ENCODE measurements at regions not wholly inside any gene's neighbourhood (a gene's known extent, or its start where the extent isn't known, plus 50 kb on each side); places are given as distances from the start of the nearest gene placed in this dataset.
"Not testable (repeated sequence)": the region's sequence is repeated elsewhere in the genome, so short reads cannot be mapped to it uniquely, and the experiment has no call there.

GRCh38 chr2:35510636-35511035 lies 844.9 kb upstream of the CRIM1 start:
- DNase-seq, result no peak

DNA sequence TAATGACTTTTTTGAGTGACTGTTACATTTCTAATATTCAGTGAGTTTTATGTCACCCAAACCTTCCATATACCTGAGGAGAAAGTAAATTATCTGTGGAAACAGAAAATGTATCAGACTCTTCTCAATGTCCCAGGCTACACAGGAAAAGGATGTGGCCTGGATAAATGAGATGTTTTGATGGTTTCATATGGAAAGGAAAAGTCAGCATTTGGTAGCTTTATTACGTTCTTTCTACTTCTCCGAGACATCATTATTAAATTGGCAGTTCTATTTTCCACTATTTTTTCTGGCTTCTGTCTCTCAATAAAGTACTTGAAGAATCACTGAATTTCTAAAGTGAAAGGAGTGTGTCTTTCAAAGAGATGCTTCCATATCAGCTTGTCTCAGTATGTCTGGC lies 847.0 kb upstream of the CRIM1 start:
- DNase-seq, result no peak

DNA sequence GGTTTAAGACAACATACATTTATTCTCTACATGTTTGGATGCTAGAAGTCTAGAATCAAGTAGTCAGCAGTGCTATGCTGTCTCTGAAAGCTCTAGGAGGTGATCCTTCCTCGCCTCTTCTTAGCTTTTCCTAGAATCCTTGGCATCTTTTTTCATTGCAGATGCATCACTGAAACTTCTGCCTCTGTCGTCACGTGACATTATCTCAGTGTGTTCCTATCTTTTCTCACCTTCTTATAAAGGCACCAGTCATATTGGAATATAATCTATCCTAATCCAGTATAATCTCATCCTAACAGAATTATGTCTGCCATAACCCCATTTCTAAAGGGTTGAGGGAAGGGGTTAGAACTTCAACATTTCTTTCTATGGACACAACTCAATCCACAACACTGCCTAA lies 851.2 kb upstream of the CRIM1 start:
- no peak for DNase-seq

DNA sequence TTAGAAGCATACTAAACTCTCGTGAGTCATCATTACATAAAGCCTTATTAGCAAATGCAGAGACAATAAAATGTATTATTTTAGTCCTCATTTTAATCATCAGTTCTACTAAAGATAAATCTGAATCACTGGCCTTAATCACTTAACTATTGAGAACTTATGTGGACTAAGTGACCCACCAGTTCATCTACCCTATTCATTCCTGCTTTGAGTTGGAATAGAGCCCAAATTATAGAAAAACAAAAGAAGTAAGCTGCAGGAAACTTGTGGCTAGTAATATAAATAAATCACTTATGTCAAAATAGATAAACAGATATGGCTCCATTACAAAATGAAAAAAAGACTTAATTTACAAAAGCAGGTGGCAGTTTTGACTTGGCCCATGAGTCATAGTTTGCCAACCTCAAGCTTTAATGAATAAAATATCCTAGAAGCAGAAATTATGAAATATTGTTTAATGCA lies 851.8 kb upstream of the CRIM1 start:
- no peak for DNase-seq

GRCh38 chr2:35503311-35503710 lies 852.3 kb upstream of the CRIM1 start:
- no peak for DNase-seq

DNA sequence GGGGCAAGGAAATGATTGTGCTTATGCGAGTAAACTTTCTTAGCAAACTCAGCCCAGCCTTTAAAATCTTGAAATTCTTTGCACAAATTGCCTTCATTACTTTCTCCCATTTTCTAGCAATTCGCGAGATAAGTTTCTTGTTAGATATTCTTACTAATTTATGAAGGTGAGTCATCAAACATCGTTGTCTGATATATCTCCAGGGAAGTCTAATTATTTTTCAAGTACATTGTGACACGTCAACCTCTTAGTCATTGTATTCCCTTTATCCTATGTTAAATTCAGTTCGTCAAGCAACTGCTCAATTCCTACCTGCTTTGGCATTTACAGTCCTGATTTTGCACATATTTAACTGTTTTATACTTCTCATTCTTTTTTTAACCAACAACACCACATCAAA lies 854.5 kb upstream of the CRIM1 start:
- DNase-seq, result no peak

GRCh38 chr2:35496022-35496421 lies 859.6 kb upstream of the CRIM1 start:
- no peak for DNase-seq

- no peak for DNase-seq
Measured at GRCh38 chr2:35495182-35495581, 860.4 kb upstream of the CRIM1 start.

- not testable (repeated sequence) for DNase-seq
Measured at GRCh38 chr2:35478121-35478520, 877.5 kb upstream of the CRIM1 start.

DNA sequence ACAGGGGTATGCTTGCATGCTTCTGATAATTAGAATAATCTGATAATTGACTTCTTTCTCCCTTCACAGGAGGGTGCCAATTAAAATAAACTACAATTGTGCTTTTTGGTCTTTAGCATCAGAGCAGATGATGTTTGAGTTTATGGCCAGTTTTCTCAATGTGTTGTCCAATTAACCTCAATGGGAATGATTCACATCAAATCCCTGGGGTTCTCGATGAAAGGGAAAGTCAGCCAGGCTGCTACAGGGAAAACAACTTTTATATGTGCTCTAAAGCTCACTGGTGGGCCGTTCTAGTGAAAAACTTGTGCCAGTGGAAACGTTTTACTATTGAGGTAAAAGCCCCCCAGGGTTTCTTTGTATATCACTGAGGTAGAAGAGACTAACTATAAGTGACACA lies 887.3 kb upstream of the CRIM1 start:
- no peak for DNase-seq

DNA sequence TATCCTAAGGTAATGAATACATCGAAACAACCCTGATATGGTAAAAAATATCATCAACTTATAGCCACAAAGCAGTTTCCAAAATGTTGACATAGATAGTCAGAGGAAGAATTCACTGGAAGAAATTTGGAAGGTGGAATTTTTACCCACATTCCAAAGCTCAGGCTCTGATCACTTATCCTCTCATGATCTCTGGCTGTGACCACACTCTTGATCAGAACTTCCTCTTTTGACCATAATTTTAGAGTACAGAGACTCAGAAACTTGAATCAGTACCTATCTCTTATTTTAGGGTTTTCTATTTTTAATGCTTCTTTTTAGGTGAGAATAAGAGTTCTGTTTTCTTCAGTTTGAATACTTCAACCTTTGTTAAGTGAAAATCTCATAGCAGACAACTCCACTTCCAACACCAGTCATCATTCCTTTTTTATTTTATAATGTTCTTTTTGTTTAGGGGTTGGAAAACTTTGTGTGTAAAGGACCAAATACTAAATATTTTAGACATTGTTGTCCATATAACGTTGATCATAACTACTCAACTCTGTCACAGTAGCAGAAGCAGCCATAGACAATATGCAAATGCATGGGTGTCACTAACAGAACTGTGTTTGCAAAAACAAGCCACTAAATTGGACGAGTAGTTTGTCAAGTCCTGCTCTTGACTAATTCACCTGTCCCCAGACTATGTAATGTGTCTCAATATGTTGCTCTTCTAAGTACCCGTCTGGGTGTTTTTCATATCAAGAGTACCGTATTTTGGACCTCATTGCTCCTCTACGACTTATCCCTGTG lies 891.6 kb upstream of the CRIM1 start:
- DNase-seq, result no peak

- DNase-seq, result no peak
Measured at GRCh38 chr2:35462226-35462998, 893.2 kb upstream of the CRIM1 start.

GRCh38 chr2:35461406-35461805 lies 894.2 kb upstream of the CRIM1 start:
- no peak for DNase-seq

GRCh38 chr2:35454966-35455638 lies 900.5 kb upstream of the CRIM1 start:
- DNase-seq, result no peak

GRCh38 chr2:35447821-35448220 lies 907.8 kb upstream of the CRIM1 start:
- no peak for DNase-seq

DNA sequence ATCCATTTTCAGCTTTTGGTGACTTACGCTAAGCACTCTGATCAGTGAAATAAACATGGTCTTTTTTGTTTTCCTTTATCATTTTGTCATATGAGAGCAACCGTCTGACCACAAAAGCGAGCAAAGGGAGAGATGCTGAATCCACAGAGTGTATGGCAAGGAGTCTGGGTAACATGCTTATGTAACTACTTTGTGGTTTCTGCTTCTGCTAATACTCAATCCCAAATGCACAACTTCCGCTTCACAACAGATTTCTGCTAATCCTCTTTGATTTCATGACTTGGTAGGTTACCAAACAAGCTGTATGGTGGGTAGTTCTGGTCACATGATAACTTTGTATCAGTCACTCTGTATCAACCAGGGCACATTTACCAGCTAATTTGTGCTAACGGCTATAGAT lies 908.4 kb upstream of the CRIM1 start:
- peak; percentile 37 to 62 for DNase-seq

DNA sequence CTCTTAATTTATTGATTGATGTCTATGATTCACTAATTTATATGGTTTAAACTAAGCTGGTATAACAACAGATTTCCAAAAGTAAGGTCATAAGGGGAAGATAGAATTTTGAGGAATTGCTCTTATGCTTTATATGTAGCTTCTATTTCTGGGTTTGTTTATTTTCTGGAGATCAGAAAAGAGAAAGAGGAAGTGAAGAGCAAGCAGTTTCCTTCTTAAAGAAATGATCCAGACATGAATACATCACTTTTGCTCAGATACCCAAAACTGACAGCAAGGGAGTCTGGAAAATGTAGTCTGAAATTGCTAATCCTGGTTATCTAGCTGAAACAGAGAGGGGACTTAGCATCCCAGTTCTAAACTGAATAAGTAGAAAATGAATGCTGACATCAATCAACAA lies 912.5 kb upstream of the CRIM1 start:
- peak in 1 of 2 donors; percentile 6 for DNase-seq

DNA sequence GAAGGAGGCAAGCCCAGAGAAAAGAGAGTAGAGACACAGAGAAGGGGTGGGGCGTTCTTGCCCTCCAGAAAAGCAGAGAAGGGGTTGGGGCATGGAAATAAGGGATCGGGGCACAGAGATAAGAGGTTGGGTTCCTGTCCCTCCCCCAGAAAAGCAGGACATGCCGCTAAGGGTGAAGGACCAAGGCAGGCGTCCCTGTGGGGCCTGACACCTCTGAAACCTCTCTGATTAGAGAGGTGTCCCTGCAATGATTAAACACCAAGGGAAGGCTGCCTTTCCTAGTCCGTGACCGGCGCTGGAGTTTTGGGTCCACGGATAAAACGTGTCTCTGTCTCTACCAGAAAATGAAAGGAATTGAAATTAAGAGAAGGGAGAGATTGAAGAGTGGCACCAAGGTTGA lies 914.0 kb upstream of the CRIM1 start:
- DNase-seq, result not testable (repeated sequence)

DNA sequence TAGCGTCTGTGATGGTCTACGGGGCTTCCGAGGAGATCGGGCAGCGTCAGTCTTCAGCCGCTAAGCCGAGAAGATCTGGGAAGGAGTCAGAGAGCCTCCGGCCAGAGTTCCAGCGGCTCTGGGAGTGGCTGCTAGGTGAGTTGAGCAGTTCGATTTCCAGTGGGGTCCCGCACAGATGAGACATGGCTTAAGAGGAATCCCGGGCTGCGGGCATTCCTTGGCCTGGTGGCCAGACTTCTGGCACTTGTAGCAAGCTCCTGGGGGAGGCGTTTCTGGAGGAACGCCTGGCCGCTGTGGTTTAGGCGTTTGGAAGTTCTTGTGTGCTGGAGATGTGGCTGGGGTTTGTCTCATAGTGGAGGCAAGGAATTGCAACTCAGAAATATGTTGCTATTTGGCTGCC lies 915.3 kb upstream of the CRIM1 start:
- not testable (repeated sequence) for DNase-seq

GRCh38 chr2:35436893-35437292 lies 918.7 kb upstream of the CRIM1 start:
- DNase-seq, result not testable (repeated sequence)

DNA sequence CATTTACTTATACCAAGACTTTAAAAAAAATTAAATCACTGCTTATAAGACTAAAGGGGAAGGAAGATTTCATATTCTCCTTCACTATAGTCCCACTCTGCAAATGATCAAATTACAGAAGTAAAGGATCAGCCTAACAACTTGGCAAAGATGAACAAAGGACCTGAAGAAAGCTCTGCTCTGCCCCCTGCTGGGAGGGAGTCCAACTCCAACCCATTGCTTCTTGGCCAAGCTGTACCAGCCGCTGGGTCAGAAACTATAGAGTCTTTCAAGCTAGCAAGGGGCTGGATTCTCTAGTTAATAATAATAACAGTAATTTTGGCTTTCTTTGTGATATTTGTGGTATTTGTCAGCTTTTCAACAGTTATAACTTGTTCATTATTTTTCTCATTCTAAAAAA lies 927.0 kb upstream of the CRIM1 start:
- DNase-seq, result peak; percentile 9 to 50

DNA sequence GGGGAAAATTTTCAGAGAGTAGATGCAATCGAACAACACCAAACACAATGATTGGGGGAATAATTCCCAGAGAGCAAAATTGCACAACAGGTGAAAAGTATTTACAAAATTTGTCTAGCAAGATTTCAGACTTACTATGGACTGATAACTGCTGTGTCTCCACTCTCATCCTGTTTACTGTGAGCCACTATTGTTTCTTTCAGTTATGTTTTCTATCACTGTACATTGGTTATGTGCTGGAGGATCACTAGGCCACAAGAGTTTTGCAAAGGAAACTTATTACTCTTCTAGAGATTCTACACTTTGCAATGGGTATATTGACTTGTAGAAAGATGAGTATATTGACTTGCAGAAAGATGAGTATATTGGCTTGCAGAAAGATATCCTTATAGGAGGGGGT lies 934.1 kb upstream of the CRIM1 start:
- no peak for DNase-seq

DNA sequence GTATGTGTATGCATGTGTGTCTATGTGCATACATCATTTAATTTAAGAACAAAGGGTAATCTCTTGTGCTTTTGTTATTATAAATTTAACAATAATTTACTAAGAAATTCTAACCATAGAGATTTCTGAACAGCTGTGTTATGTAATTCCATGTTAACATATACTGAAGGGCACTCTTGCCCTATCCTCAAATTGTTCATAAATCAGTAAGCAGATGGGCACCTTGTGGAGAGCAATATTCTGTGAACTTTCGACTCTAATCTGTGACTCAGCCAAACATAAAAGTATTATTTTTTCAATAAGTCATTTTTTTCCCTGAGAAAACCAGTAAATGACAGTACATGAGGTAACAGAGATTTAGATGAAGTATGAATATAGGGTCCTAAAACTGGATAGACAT lies 938.3 kb upstream of the CRIM1 start:
- no peak for DNase-seq

All from inflammatory macrophage treated with lipopolysaccharide for 1 hour (primary cell).